ENCODE measurements at regions not wholly inside any gene's neighbourhood (a gene's known extent, or its start where the extent isn't known, plus 50 kb on each side); places are given as distances from the start of the nearest gene placed in this dataset.

DNA sequence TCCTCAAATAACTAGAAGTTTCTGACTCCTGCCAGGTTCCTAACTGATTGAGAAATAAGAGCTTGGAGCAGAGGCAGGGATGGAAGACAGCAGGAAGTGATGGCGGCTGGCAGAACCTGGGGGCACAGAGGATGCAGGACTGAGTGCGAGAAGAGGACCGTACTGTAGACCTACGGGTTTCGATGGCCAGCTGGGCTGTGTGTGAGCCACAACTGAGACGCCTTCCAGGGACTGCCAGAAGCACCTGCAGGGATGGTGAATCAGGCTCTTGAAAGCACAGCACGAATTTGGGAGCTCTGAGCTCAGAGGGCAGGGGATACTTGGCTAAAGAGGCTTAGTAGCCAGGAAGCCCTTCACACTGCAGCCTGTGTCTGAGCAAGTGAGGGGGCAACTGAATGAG, 165.6 kb downstream of the ABHD5 start:
- TF ChIP-seq POLR2A (IDR thresholded peaks at IDR 0.05; ENCODE audit: low read length) (no peak), GATA1 (IDR thresholded peaks at IDR 0.05; ENCODE audit: low read depth, low read length) (no peak)
